ENCODE measurements at regions not wholly inside any gene's neighbourhood (a gene's known extent, or its start where the extent isn't known, plus 50 kb on each side); places are given as distances from the start of the nearest gene placed in this dataset.

- TF ChIP-seq DMTF1 (CRISPR knock-in tag; IDR thresholded peaks at IDR 0.05) (no peak), IKZF1 (IDR thresholded peaks at IDR 0.05) (no peak), TRIM24 (CRISPR knock-in tag; IDR thresholded peaks at IDR 0.05) (no peak)
Observed at GRCh38 chr2:129176375-129176774, 803.1 kb upstream of the RAB6C start (continued).

- DNase-seq (ENCODE audit: low spot score), result no peak
- TF ChIP-seq ZNF274 (CRISPR knock-in tag; IDR thresholded peaks at IDR 0.05) (no peak), HOXA9 (CRISPR knock-in tag; IDR thresholded peaks at IDR 0.05; ENCODE audit: borderline replicate concordance) (no peak), ZNF337 (CRISPR knock-in tag; IDR thresholded peaks at IDR 0.05; ENCODE audit: borderline replicate concordance, low read depth) (no peak), MAX (IDR thresholded peaks at IDR 0.05) (no peak), SOX5 (CRISPR knock-in tag; IDR thresholded peaks at IDR 0.05; ENCODE audit: borderline replicate concordance) (no peak), ZNF503 (CRISPR knock-in tag; IDR thresholded peaks at IDR 0.05) (no peak), IRF1 (CRISPR knock-in tag; IDR thresholded peaks at IDR 0.05; ENCODE audit: low read depth) (no peak), ZBTB1 (CRISPR knock-in tag; IDR thresholded peaks at IDR 0.05; ENCODE audit: borderline replicate concordance) (no peak), KDM5A (IDR thresholded peaks at IDR 0.05; ENCODE audit: borderline replicate concordance, low read length) (no peak), NFRKB (IDR thresholded peaks at IDR 0.05) (no peak), ZFP82 (CRISPR knock-in tag; IDR thresholded peaks at IDR 0.05; ENCODE audit: borderline replicate concordance) (no peak), ZFY (CRISPR knock-in tag; IDR thresholded peaks at IDR 0.05) (no peak), ZNF44 (CRISPR knock-in tag; IDR thresholded peaks at IDR 0.05) (no peak), U2AF1 (optimal IDR thresholded peaks at IDR 0.05; ENCODE audit: low read depth, low read length) (no peak), ZNF329 (CRISPR knock-in tag; IDR thresholded peaks at IDR 0.05; ENCODE audit: low read depth) (no peak), KMT2B (CRISPR knock-in tag; IDR thresholded peaks at IDR 0.05) (no peak), SAFB2 (CRISPR knock-in tag; IDR thresholded peaks at IDR 0.05; ENCODE audit: borderline replicate concordance, low read depth) (no peak)
- in situ Hi-C loops (cut with HindIII; ENCODE audit: extremely low pct_ligation_motif_present, low pct_unique_long_range_greater_than_20kb), result no loop called here
- BruUV-seq (replicated peaks), result no TSS peak
- no peak overlapping the region for H3K27ac ChIP-seq (ENCODE audit: extremely low read length, insufficient read depth, low read length)
- no peaks in the 10 kb centered on the region for H3K36me3 ChIP-seq (replicated peaks in 1 of 2; ENCODE audit: control insufficient read depth in 1 of 2, insufficient read depth in 2 of 2, low read length in 2 of 2)
- H3K4me3 ChIP-seq (replicated peaks in 1 of 3; ENCODE audit: insufficient read depth in 1 of 3, low read depth in 2 of 3, low read length in 3 of 3), result no peak overlapping the region
- no peaks in the 10 kb centered on the region for H3K4me1 ChIP-seq (ENCODE audit: insufficient read depth, low read length)
- ChIA-PET CTCF (ENCODE audit: low intra/inter-chr PET ratio, low total read pairs) (no interaction called here), POLR2A (no interaction called here)
- no peak for FAIRE-seq
- no peaks in the 10 kb centered on the region for H3K79me2 ChIP-seq (ENCODE audit: insufficient read depth, low read length)
- no peak overlapping the region for H3K4me2 ChIP-seq (ENCODE audit: low read depth, low read length)
- H2AFZ ChIP-seq (ENCODE audit: low read length), result no peak overlapping the region
- H3K27me3 ChIP-seq (ENCODE audit: control insufficient read depth in 1 of 2, insufficient read depth in 2 of 2, low read length in 2 of 2), result no peaks in the 10 kb centered on the region
- no peaks in the 10 kb centered on the region for H4K20me1 ChIP-seq (ENCODE audit: insufficient read depth, low read length)
- H3K9ac ChIP-seq (ENCODE audit: insufficient read depth, low read depth, low read length), result no peak overlapping the region
- no peaks in the 10 kb centered on the region for H3K9me3 ChIP-seq (ENCODE audit: low read length)
- 14% methylated on average over 4 of the region's 7 CpGs for WGBS (ENCODE audit: low lambda C conversion rate)
- no peak for ATAC-seq
- intact Hi-C loops (cut with micrococcal nuclease; ENCODE audit: unreplicated experiment), result no loop called here
Observed at GRCh38 chr2:129178356-129178755, 801.1 kb upstream of the RAB6C start.
